ENCODE measurements at regions not wholly inside any gene's neighbourhood (a gene's known extent, or its start where the extent isn't known, plus 50 kb on each side); places are given as distances from the start of the nearest gene placed in this dataset.

GRCh38 chr15:46329876-46330275 is 695.0 kb downstream of the SQOR start:
- H3K4me2 ChIP-seq (ENCODE audit: low read length): no peak overlapping the region
- no peak overlapping the region for H2AFZ ChIP-seq (ENCODE audit: insufficient read depth, low read length, poor library complexity)
- no peaks in the 10 kb centered on the region for H3K79me1 ChIP-seq (ENCODE audit: low read length)
- no peaks in the 10 kb centered on the region for H3K79me2 ChIP-seq (ENCODE audit: control insufficient read depth, insufficient read depth, low read length, poor library complexity)
- no peak overlapping the region for H3K27ac ChIP-seq (ENCODE audit: low read depth, low read length)
- no peak overlapping the region for H3K4ac ChIP-seq (ENCODE audit: low read depth, low read length)
- H3K4me1 ChIP-seq (ENCODE audit: control insufficient read depth in 1 of 2, insufficient read depth in 2 of 2, low read length in 2 of 2): no peaks in the 10 kb centered on the region
- H4K91ac ChIP-seq (ENCODE audit: low read depth, low read length): no peak overlapping the region
- H3K18ac ChIP-seq (ENCODE audit: low read length): no peak overlapping the region
- H2BK12ac ChIP-seq (ENCODE audit: low read length): no peak overlapping the region
- H3K14ac ChIP-seq (ENCODE audit: low read length): no peak overlapping the region
- no peak overlapping the region for H2BK120ac ChIP-seq (ENCODE audit: insufficient read depth, low read length, poor library complexity)
- DNase-seq: no peak
- no peak overlapping the region for H3K9ac ChIP-seq (ENCODE audit: low read length)
- H3K36me3 ChIP-seq (ENCODE audit: control insufficient read depth in 1 of 2, insufficient read depth in 2 of 2, low read length in 2 of 2): no peaks in the 10 kb centered on the region
- no peaks in the 10 kb centered on the region for H3K9me3 ChIP-seq (ENCODE audit: insufficient read depth, low read depth, low read length)
- no peak overlapping the region for H4K8ac ChIP-seq (ENCODE audit: low read depth, low read length)
- no peak overlapping the region for H2BK5ac ChIP-seq (ENCODE audit: low read depth, low read length, poor library complexity)
- H2AK5ac ChIP-seq (ENCODE audit: low read length): no peak overlapping the region
- no peaks in the 10 kb centered on the region for H3K27me3 ChIP-seq (ENCODE audit: insufficient read depth, low read length)
- WGBS (ENCODE audit: extremely low coverage, insufficient coverage, insufficient read length): no CpG with 5 or more reads among the region's 1 CpG
- no peak overlapping the region for H3K4me3 ChIP-seq (ENCODE audit: low read depth, low read length)
- no peak overlapping the region for H3K23ac ChIP-seq (ENCODE audit: low read length)
- no peak overlapping the region for H4K12ac ChIP-seq (ENCODE audit: low read depth, low read length)

- H3K9ac ChIP-seq (ENCODE audit: low read length): no peak overlapping the region
- no peak overlapping the region for H2BK120ac ChIP-seq (ENCODE audit: insufficient read depth, low read length, poor library complexity)
- H2BK12ac ChIP-seq (ENCODE audit: low read length): no peak overlapping the region
- H3K36me3 ChIP-seq (ENCODE audit: control insufficient read depth in 1 of 2, insufficient read depth in 2 of 2, low read length in 2 of 2): no peaks in the 10 kb centered on the region
- no peak overlapping the region for H4K91ac ChIP-seq (ENCODE audit: low read depth, low read length)
- no peaks in the 10 kb centered on the region for H3K9me3 ChIP-seq (ENCODE audit: insufficient read depth, low read depth, low read length)
- H3K27ac ChIP-seq (ENCODE audit: low read depth, low read length): no peak overlapping the region
- no peak overlapping the region for H3K18ac ChIP-seq (ENCODE audit: low read length)
- no peaks in the 10 kb centered on the region for H3K79me2 ChIP-seq (ENCODE audit: control insufficient read depth, insufficient read depth, low read length, poor library complexity)
- no peak overlapping the region for H2BK5ac ChIP-seq (ENCODE audit: low read depth, low read length, poor library complexity)
- no peak overlapping the region for H3K4ac ChIP-seq (ENCODE audit: low read depth, low read length)
- H3K27me3 ChIP-seq (ENCODE audit: insufficient read depth, low read length): no peaks in the 10 kb centered on the region
- no peak overlapping the region for H3K4me3 ChIP-seq (ENCODE audit: low read depth, low read length)
- H3K4me2 ChIP-seq (ENCODE audit: low read length): no peak overlapping the region
- H4K8ac ChIP-seq (ENCODE audit: low read depth, low read length): no peak overlapping the region
- no peak overlapping the region for H2AFZ ChIP-seq (ENCODE audit: insufficient read depth, low read length, poor library complexity)
- H3K4me1 ChIP-seq (ENCODE audit: control insufficient read depth in 1 of 2, insufficient read depth in 2 of 2, low read length in 2 of 2): no peaks in the 10 kb centered on the region
- no peak overlapping the region for H4K12ac ChIP-seq (ENCODE audit: low read depth, low read length)
- no peak overlapping the region for H2AK5ac ChIP-seq (ENCODE audit: low read length)
- no peak for DNase-seq
- H3K23ac ChIP-seq (ENCODE audit: low read length): no peak overlapping the region
- no peak overlapping the region for H3K14ac ChIP-seq (ENCODE audit: low read length)
- H3K79me1 ChIP-seq (ENCODE audit: low read length): no peaks in the 10 kb centered on the region
Measured at GRCh38 chr15:46331546-46331945, 696.7 kb downstream of the SQOR start.

GRCh38 chr15:46343196-46343935 is 708.5 kb downstream of the SQOR start:
- no peak overlapping the region for H3K23ac ChIP-seq (ENCODE audit: low read length)
- WGBS (ENCODE audit: extremely low coverage, insufficient coverage, insufficient read length): no CpG with 5 or more reads among the region's 7 CpGs
- H4K12ac ChIP-seq (ENCODE audit: low read depth, low read length): no peak overlapping the region
- no peak overlapping the region for H3K4me2 ChIP-seq (ENCODE audit: low read length)
- H2AK5ac ChIP-seq (ENCODE audit: low read length): no peak overlapping the region
- H2BK120ac ChIP-seq (ENCODE audit: insufficient read depth, low read length, poor library complexity): no peak overlapping the region
- no peak for DNase-seq
- H3K27ac ChIP-seq (ENCODE audit: low read depth, low read length): no peak overlapping the region
- H3K18ac ChIP-seq (ENCODE audit: low read length): no peak overlapping the region
- H3K9me3 ChIP-seq (ENCODE audit: insufficient read depth, low read depth, low read length): peaks cover 2% of the 10 kb centered on the region
- no peaks in the 10 kb centered on the region for H3K4me1 ChIP-seq (ENCODE audit: control insufficient read depth in 1 of 2, insufficient read depth in 2 of 2, low read length in 2 of 2)
- no peak overlapping the region for H3K14ac ChIP-seq (ENCODE audit: low read length)
- H2BK5ac ChIP-seq (ENCODE audit: low read depth, low read length, poor library complexity): no peak overlapping the region
- H3K4ac ChIP-seq (ENCODE audit: low read depth, low read length): no peak overlapping the region
- H3K4me3 ChIP-seq (ENCODE audit: low read depth, low read length): no peak overlapping the region
- no peaks in the 10 kb centered on the region for H3K27me3 ChIP-seq (ENCODE audit: insufficient read depth, low read length)
- no peak overlapping the region for H3K9ac ChIP-seq (ENCODE audit: low read length)
- no peak overlapping the region for H4K8ac ChIP-seq (ENCODE audit: low read depth, low read length)
- no peaks in the 10 kb centered on the region for H3K36me3 ChIP-seq (ENCODE audit: control insufficient read depth in 1 of 2, insufficient read depth in 2 of 2, low read length in 2 of 2)
- H4K91ac ChIP-seq (ENCODE audit: low read depth, low read length): no peak overlapping the region
- H2BK12ac ChIP-seq (ENCODE audit: low read length): no peak overlapping the region
- H3K79me2 ChIP-seq (ENCODE audit: control insufficient read depth, insufficient read depth, low read length, poor library complexity): no peaks in the 10 kb centered on the region
- H2AFZ ChIP-seq (ENCODE audit: insufficient read depth, low read length, poor library complexity): no peak overlapping the region
- H3K79me1 ChIP-seq (ENCODE audit: low read length): no peaks in the 10 kb centered on the region

- no peak overlapping the region for H2BK12ac ChIP-seq (ENCODE audit: low read length)
- no peak overlapping the region for H4K8ac ChIP-seq (ENCODE audit: low read depth, low read length)
- no peak overlapping the region for H4K12ac ChIP-seq (ENCODE audit: low read depth, low read length)
- no peaks in the 10 kb centered on the region for H3K27me3 ChIP-seq (ENCODE audit: insufficient read depth, low read length)
- H3K36me3 ChIP-seq (ENCODE audit: control insufficient read depth in 1 of 2, insufficient read depth in 2 of 2, low read length in 2 of 2): no peaks in the 10 kb centered on the region
- no peak overlapping the region for H3K27ac ChIP-seq (ENCODE audit: low read depth, low read length)
- no peaks in the 10 kb centered on the region for H3K79me1 ChIP-seq (ENCODE audit: low read length)
- no peak overlapping the region for H3K14ac ChIP-seq (ENCODE audit: low read length)
- H3K4me2 ChIP-seq (ENCODE audit: low read length): no peak overlapping the region
- no peak for DNase-seq
- no peak overlapping the region for H3K23ac ChIP-seq (ENCODE audit: low read length)
- H4K91ac ChIP-seq (ENCODE audit: low read depth, low read length): no peak overlapping the region
- H2BK5ac ChIP-seq (ENCODE audit: low read depth, low read length, poor library complexity): no peak overlapping the region
- H3K4me1 ChIP-seq (ENCODE audit: control insufficient read depth in 1 of 2, insufficient read depth in 2 of 2, low read length in 2 of 2): no peaks in the 10 kb centered on the region
- no CpG with 5 or more reads among the region's 2 CpGs for WGBS (ENCODE audit: extremely low coverage, insufficient coverage, insufficient read length)
- no peak overlapping the region for H3K4ac ChIP-seq (ENCODE audit: low read depth, low read length)
- no peak overlapping the region for H3K9ac ChIP-seq (ENCODE audit: low read length)
- H2BK120ac ChIP-seq (ENCODE audit: insufficient read depth, low read length, poor library complexity): no peak overlapping the region
- no peak overlapping the region for H2AFZ ChIP-seq (ENCODE audit: insufficient read depth, low read length, poor library complexity)
- H3K4me3 ChIP-seq (ENCODE audit: low read depth, low read length): no peak overlapping the region
- H3K18ac ChIP-seq (ENCODE audit: low read length): no peak overlapping the region
- no peak overlapping the region for H2AK5ac ChIP-seq (ENCODE audit: low read length)
- no peaks in the 10 kb centered on the region for H3K79me2 ChIP-seq (ENCODE audit: control insufficient read depth, insufficient read depth, low read length, poor library complexity)
- H3K9me3 ChIP-seq (ENCODE audit: insufficient read depth, low read depth, low read length): peaks cover 2% of the 10 kb centered on the region
Measured at GRCh38 chr15:46344115-46344724, 709.4 kb downstream of the SQOR start.
